GM08714 (cell line): ENCODE measurements at regions not wholly inside any gene's neighbourhood (a gene's known extent, or its start where the extent isn't known, plus 50 kb on each side); places are given as distances from the start of the nearest gene placed in this dataset.

Experiments
- H3K4me3 ChIP-seq: fragments of 200-500 bp; sonication (Bioruptor generic); 2 replicates; pipeline ENCODE4 v1.5.1; 2014; ENCODE audit warnings: mild to moderate bottlenecking, low read length, inconsistent platforms
- ZNF274 ChIP-seq: IDR thresholded peaks from 2 replicates; pipeline ENCODE4 v1.6.1; 2012; ENCODE audit warnings: mild to moderate bottlenecking, low read depth, low read length

DNA sequence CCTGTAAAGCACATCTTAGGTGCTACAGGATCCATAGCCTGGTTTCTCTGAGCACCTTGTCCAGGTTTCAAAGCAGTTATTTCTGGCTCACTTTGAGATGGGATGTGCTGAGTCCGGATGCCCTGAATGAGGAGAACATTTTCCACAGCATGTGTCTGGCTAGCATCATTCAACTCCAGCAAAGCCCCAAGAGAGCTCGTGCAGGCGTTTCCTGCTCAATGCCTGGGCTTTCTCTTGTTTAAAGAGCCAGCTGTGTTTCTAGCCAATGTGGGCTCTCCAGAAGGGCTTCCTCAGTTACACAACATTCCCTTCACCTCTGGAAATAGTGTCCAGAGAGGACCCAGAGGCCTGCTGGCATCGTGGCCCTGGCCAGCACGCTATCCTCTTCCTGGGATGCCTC, 411.7 kb downstream of the DMAC1 start:
- TF ChIP-seq ZNF274: no peak
- no peak overlapping the region for H3K4me3 ChIP-seq

DNA sequence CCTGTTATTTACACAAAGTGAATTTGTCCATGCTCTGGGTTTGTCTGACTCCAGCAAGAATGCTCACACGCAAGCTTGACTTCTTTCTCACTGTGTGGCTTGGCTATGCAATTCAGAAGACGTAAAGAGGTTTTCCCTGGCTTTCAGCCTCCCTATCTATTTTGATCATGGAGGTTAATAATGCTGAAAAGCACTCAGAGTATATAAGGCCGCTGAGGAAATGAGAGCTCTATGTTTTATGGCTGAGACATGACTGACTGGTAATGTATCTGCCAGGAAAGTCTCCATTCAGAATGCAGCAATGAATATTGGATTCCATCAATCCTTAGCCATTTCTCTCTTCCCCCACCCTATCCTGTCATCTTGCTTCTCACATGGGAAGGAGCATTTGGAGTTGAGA, 417.3 kb downstream of the DMAC1 start:
- H3K4me3 ChIP-seq: no peak overlapping the region
- TF ChIP-seq ZNF274: no peak

DNA sequence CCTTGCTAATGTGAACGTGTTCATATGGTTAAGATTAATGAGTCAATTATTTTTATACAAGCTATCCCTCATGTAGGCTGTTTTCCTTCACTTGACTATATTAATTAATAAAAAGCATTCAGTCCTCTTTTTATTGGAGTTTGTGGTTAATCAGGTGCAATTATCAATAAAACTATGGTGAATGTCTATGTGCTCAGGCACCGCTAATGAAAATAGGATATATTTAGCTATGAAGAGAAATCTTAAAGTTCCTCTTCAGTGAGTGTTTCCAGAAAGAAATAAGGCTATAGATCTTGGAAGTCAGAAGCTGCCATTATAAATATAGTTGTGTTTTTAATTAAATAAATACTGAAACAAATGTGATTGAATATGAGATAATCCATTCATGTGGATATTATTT, 422.1 kb downstream of the DMAC1 start:
- H3K4me3 ChIP-seq: no peak overlapping the region
- TF ChIP-seq ZNF274: no peak

DNA sequence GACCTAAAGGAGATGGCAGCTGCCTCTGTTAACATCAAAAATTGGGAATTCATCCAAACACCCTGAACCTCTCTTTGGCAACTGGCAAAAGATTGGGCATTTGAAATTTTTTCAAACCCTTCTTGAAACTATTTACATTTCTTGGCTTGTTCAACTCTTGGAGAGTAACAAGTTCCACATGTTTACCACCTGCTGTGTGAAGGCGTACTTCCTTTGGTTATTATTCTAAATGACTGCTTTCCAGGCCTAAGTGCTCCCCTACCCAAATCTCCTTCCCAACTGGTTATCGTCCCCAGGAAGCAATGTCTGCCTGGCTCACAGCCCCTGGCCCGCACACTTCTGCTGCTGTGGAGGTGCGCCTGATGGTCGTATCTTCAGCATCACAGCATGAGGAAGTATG, 422.7 kb downstream of the DMAC1 start:
- H3K4me3 ChIP-seq: no peak overlapping the region
- no peak for TF ChIP-seq ZNF274

DNA sequence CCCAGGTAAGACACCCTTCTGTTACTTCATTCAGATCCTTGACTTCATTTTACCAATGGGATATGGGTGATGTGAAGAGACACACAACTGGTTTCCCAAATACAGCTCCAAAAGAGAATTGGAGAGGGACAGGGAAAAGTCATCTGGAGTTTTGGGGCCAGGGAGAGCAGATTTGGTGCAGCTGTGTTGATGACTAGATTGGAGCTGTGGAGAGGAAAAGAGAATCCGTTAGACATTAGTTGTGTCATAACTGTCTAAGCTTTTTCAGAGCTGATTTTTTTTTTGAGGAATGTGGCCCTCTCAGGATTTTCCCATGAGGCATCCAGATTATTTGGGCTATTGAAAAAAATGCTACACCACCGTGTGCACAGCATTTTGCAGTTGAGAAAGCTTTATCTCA, 423.4 kb downstream of the DMAC1 start:
- TF ChIP-seq ZNF274: no peak
- no peak overlapping the region for H3K4me3 ChIP-seq

DNA sequence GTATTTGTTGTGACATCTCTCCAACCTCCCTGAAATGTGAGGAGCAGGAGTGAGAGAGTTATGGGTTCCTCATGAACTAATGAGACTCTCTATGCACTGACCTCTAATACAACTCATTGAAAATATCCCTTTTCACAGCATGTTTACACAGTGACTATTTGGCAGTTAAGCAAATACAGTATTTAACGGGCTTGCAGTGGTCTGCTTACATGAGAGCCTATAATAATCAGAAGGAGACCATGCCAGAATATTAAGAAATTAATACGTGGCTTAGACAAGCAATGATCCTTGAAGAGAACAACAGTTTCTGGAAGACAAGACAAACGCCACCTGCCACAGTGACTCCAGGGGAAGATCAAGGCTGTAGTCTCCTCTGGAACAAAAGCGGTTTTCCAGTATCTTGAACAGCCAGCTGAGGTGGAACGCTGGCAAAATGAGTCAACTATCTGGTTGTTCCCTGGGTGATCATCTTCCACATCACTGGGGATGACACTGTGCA, 424.5 kb downstream of the DMAC1 start:
- no peak for TF ChIP-seq ZNF274
- no peak overlapping the region for H3K4me3 ChIP-seq

DNA sequence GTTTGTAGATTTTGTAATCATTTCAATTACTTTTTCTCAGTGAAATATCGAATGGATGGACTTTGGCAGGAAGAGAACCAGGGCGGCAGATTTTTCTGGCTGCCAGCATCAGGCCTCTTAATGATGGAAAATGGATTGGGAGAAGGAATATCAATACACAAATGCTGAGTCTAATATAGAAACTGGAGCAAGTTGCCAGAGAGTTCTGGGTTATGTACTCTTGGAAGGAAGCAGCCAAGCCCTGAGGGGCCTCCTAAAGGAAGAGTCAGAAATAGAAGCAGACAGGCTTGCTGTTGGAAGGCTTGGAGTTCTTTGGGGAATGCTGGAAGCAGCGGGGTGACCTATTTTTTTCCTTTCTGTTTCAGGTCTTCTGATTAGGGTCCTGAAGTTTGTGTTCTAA, 428.6 kb downstream of the DMAC1 start:
- no peak overlapping the region for H3K4me3 ChIP-seq
- TF ChIP-seq ZNF274: no peak

DNA sequence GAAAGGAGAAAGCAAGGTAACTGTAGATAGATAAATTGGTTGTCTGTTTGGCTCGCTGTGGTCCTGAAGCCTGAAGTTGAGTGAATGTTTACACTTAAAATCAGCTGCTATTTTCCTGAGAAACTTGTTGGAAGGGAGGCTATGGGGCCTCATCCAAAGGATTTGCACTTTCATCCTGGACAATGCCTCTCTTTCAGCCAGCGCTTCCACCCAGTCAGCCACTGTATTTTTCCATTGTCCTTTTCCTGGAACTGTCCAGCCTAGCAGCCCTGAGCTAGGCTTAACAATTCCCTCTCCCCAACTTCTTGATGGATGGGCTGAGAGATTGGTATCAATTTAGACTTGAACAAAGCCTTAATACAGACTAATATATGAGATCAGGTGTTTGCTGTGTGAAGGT, 429.2 kb downstream of the DMAC1 start:
- TF ChIP-seq ZNF274: no peak
- H3K4me3 ChIP-seq: no peak overlapping the region

DNA sequence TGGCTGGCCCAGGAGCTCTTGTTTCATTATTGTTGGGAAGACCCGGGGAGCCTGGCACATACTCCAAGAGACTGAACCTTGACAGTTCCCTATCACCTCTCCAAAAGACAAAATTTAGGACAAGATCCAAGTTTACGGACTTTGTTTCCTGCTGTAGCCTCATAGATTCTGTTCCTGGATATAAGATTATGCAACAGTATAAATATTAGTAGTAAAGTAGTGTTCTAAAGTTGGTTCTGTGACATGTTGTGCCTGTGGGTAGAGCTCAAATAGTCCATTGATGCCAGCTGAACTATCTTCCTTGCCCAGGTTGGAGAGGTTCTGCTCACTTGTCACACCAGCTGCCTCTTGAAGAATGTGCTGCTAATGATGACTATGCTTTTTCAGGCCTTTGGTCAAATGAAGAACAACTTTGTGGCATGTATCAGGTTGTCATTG, 430.2 kb downstream of the DMAC1 start:
- TF ChIP-seq ZNF274: no peak
- H3K4me3 ChIP-seq: no peak overlapping the region

DNA sequence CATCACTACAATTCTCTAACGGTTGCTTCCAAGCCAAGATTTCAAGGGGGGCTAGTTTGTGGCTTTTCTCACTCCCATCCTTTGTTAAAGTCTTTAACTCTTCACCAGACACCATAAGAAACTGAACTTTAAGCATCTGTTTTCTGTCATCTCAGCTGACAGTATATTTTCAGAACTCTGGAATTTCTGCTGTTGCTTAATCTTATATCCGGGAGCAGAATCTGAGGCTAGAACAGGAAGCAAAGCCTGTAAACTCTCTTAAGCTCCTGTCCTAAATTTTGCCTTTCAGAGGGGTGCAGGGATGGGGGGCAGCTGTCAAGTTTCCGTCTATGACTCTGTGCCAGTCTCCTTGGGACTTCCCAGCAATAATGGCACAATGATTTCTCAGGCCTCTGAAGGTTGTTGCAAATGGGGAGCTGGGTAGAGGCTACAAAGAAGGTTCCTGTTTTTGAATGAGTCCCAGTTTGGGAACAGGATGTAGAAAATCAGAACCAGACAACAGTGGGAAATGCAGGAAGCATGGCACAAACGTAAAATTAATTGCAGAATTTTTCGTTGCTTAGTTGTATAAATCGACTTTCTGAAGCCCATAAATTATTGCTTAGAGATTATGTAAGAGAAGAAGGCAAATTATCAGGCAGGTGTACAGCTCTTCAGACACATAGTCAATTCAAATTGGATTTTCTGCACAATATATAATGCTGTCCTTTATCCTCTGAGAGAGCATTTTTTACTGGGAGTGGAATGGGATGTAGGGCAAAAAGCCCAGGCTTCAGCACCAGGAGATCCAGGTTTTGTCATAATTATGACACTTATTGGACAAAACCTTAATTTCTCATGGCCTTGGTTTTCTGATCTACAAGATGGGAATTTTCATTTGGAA, 430.9 kb downstream of the DMAC1 start:
- no peak for TF ChIP-seq ZNF274
- H3K4me3 ChIP-seq: no peak overlapping the region

DNA sequence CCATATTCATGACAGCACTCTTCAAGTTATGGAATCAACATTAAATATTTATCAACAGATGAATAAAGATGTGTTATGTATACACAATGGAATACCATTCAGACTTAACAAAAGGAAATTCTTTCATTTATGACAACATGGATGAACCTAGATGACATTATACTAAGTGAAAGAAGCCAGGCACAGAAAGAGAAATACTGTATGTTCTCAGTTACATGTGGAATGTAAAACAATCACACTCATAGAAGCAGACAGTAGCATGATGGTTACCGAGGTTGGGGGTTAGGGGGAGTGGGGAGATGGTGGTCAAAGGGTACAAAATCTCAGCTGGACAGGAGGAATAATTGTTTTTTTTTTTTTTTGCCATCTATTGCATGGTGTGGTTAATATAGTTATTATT, 431.9 kb downstream of the DMAC1 start:
- no peak for TF ChIP-seq ZNF274
- H3K4me3 ChIP-seq: no peak overlapping the region

DNA sequence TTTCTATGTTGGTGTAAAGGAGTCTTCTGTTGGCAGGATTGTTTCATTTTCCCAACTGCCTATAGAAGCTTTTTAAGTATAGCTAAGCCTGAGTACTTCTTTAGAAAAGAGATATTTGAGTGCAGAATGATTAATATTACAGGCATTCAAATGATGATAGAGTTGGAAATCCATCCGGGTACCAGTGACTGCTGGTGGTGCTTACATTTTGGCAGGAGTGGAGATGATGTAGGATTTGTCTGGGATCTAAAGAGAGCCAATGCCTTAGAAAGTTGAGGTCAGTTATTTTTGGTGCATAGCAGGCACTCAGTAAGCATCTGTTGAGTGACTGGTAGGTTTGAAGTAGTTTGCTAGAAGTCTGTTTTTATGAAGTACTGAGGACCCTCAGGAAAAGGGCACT, 433.5 kb downstream of the DMAC1 start:
- no peak for TF ChIP-seq ZNF274
- no peak overlapping the region for H3K4me3 ChIP-seq

DNA sequence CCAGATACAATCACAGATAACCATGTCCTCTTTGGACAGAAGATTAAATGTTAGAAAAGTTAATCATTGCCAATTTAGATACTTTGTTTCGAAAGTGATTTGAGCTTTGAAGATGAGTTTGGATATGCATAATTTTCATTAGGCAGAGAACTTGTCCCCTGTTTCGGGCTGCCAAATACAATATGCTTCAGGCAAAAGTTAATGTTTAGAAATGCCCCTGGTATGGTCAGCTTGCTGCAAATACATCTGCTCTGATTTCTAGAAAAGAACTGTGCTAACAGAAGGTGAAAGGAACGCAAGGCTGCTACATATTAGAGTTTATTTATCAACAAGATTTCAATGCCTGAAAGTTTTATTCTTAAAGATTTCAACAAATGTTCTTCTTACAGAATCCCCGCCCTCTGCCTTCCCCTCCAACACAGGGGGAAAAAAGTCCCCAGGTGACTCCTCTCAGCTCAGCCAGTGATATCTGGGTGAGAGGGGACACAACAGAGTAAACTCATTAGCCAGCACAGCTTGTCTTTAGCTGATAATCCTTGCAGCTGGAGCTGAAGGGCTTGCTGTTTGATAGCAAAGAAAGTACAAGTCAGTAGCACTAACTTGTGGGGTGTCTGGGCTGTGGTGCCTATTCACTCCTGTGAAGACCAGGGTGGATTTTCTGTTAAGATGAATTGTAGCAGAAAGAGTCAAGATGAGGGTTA, 435.7 kb downstream of the DMAC1 start:
- no peak for TF ChIP-seq ZNF274
- H3K4me3 ChIP-seq: no peak overlapping the region

DNA sequence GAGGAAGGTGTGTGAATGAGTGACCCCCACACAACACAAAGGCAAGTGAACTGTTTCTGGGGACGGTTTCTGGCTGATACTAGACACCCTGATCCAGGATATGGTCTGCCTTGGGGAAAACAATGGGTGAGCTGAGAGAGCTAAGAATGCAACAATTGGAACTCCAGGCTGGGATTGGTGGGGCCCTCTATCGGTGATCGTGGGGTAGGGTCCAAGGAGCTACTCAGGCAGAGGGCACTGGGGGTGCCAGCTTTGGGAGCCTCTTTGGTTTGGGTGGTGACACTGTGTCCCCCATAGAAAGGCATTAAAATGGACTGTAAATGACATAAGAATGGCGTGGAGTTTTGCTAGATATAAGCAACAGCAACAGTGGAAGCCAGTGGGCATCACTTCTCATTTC, 439.1 kb downstream of the DMAC1 start:
- no peak overlapping the region for H3K4me3 ChIP-seq
- no peak for TF ChIP-seq ZNF274

DNA sequence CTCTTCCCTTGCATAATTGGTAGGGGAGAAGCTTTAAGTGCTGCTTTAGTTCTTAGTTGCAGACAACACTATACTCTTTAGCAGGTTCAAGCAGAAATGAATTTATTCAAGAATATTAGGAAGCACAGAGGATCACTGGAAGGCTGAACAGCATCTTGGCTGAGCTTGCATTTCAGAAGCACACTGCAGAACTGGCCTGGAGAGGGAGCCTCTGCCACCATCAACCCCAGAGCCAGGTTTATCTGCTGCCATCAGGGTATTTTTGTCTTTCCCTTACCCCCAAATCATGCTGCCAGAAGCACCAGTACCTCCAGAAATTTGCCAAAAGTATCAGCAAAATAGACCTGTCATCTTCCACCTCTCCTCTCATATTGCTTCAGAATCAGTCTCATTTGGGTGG, 440.7 kb downstream of the DMAC1 start:
- H3K4me3 ChIP-seq: no peak overlapping the region
- TF ChIP-seq ZNF274: no peak
